ENCODE measurements at regions not wholly inside any gene's neighbourhood (a gene's known extent, or its start where the extent isn't known, plus 50 kb on each side); places are given as distances from the start of the nearest gene placed in this dataset.

DNA sequence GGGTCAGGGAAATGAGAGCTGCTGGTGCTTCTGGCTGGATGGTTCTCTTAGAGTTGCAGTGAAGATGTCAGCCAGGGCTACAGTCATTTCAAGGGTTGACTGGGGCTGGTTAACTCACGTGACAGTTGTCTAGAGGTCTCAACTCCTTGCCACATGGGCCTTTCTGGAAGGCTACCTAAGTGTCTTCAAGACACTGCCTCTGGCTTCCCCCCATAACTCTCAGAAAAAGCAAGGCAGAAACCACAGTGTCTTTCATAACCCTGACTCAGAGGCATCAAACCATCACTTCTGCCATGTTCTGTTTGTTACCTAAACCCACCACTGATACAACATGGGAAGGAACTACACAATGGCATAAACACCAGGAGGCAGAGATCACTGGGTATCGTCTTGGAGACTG lies 828.9 kb downstream of the EPHA4 start:
- TF ChIP-seq, protein P1, sequence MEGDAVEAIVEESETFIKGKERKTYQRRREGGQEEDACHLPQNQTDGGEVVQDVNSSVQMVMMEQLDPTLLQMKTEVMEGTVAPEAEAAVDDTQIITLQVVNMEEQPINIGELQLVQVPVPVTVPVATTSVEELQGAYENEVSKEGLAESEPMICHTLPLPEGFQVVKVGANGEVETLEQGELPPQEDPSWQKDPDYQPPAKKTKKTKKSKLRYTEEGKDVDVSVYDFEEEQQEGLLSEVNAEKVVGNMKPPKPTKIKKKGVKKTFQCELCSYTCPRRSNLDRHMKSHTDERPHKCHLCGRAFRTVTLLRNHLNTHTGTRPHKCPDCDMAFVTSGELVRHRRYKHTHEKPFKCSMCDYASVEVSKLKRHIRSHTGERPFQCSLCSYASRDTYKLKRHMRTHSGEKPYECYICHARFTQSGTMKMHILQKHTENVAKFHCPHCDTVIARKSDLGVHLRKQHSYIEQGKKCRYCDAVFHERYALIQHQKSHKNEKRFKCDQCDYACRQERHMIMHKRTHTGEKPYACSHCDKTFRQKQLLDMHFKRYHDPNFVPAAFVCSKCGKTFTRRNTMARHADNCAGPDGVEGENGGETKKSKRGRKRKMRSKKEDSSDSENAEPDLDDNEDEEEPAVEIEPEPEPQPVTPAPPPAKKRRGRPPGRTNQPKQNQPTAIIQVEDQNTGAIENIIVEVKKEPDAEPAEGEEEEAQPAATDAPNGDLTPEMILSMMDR (IDR thresholded peaks at IDR 0.05) = no peak
- TF ChIP-seq POLR2A (IDR thresholded peaks at IDR 0.05) = no peak
